Activated CD4-positive, alpha-beta memory T cell treated with anti-CD3 and anti-CD28 coated beads, Interleukin-2, amount 10 ng/mL, durations not matched to agents 7 days and 5 days (primary cell): ENCODE measurements at regions not wholly inside any gene's neighbourhood (a gene's known extent, or its start where the extent isn't known, plus 50 kb on each side); places are given as distances from the start of the nearest gene placed in this dataset.

ENCODE experiments used
- CTCF ChIA-PET: fragments of 350-600 bp; sonication (Branson Sonifier 250); formaldehyde crosslinking; loops from one replicate; lab custom pipeline; 2021; ENCODE audit warnings: antibody characterized with exemption, inconsistent platforms; lab: Charles Lee
- POLR2A ChIA-PET: fragments of 350-600 bp; sonication (Branson Sonifier 250); formaldehyde crosslinking; loops from one replicate; lab custom pipeline; 2021; ENCODE audit warnings: antibody characterized with exemption; lab: Charles Lee
- DNase-seq: peaks from one replicate; pipeline ENCODE4 v3.0.0-alpha.2; 2020
- H3K27ac Mint-ChIP-seq: one replicate; pipeline ENCODE4 v1.8.0; 2021; ENCODE audit warnings: mild to moderate bottlenecking, mixed read lengths
- H3K27me3 Mint-ChIP-seq: one replicate; pipeline ENCODE4 v1.8.0; 2021; ENCODE audit warnings: mixed read lengths
- H3K36me3 Mint-ChIP-seq: one replicate; pipeline ENCODE4 v1.8.0; 2021; ENCODE audit warnings: low read depth, mixed read lengths
- H3K4me1 Mint-ChIP-seq: one replicate; pipeline ENCODE4 v1.8.0; 2021; ENCODE audit warnings: mixed read lengths
- H3K4me3 Mint-ChIP-seq: one replicate; pipeline ENCODE4 v1.8.0; 2021; ENCODE audit warnings: mild to moderate bottlenecking, mixed read lengths
- H3K9me3 Mint-ChIP-seq: one replicate; pipeline ENCODE4 v1.8.0; 2021; ENCODE audit warnings: mixed read lengths

DNA sequence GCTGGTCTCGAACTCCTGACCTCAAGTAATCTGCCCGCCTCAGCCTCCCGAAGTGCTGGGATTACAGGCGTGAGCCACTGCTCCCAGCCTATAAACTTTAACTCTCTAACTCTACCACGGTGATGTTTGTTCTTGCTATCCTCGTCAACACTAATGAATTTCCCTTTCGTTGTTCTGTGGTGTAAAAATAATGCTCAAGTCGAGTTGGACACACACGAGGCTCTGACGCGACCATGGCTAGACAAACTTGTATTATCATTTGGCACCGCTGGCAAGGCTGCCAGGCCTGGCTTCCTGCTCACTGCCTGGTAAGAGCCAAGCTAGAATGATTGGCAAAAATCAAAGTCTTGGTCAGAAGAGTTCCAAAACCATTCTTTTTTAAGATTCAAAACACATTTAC, 167.0 kb upstream of the KLF6 start:
- POLR2A ChIA-PET = interaction anchor here (0.5 to 8.6 kb wide), 3 partner anchors 9 to 169 kb away, joined by 3 to 146 read pairs (median 16); partner anchors contain the start of gene KLF6
- Mint-ChIP-seq H3K4me3 (no peak overlapping the region), H3K27me3 (no peaks in the 10 kb centered on the region), H3K36me3 (peaks cover 16% of the 10 kb centered on the region), H3K4me1 (peaks cover 47% of the 10 kb centered on the region), H3K9me3 (peaks cover 6% of the 10 kb centered on the region), H3K27ac (no peak overlapping the region)
- no peak for DNase-seq
- CTCF ChIA-PET = no interaction called here

DNA sequence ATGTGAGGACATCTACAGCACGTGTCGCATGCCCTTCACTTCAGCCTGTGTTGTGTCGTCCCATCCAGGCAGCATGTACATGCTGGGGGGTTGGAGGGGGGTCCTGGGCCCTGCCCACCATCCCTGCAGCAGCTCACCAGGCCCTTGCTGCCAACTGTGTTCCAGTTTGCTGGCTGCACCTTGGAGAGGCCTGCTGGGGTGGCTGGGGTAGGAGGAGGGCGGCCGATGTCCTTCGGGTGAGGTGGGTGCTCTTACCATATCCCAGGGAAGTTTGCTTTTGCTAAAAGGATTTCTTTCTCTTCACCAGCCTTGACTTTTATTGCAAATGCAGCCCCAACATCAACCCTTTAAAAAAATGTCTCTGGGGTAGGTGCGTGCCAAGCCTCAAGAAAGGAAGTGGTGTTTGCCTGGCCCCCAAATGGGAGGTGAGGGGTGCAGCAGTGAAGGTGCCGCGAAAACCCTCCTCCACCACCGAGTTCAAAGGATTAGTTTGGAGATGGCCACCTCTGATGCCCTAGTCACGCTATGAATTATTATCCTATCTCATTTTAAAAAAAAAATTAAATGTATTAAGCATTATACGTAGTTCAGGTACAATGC, 165.8 kb upstream of the KLF6 start:
- peaks cover 59% of the 10 kb centered on the region for H3K4me1 Mint-ChIP-seq
- peak overlapping the region; percentile 63 for H3K27ac Mint-ChIP-seq
- peaks cover 17% of the 10 kb centered on the region for H3K36me3 Mint-ChIP-seq
- CTCF ChIA-PET = no interaction called here
- H3K27me3 Mint-ChIP-seq = no peaks in the 10 kb centered on the region
- no peak overlapping the region for H3K4me3 Mint-ChIP-seq
- POLR2A ChIA-PET = interaction anchor here (1.5 to 8.6 kb wide), 3 partner anchors 10 to 168 kb away, joined by 5 to 146 read pairs (median 16); partner anchors contain the start of gene KLF6
- H3K9me3 Mint-ChIP-seq = peaks cover 6% of the 10 kb centered on the region
- DNase-seq = peak; percentile 59

DNA sequence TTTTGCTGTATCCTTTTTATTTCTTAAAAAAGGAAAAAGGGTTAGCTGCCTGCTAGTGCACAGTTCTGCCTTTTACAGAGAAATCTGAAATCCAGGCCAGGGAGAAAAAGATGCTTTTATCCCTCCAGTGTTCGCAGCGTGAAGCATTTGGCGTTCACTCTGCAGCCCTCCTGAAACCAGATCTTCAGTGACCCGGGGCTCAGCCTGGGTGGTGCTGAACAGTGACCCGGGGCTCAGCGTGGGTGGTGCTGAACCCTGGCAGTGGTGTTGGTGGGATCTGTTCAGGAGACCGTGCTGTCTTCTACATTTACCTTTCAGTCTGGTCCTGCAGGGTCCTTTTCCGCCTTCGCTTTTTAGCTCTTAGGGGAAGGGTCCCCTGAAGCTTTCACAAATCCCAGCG, 164.7 kb upstream of the KLF6 start:
- no peaks in the 10 kb centered on the region for H3K27me3 Mint-ChIP-seq
- ChIA-PET CTCF (interaction anchor here (1.0 to 1.3 kb wide), 2 partner anchors 11 to 23 kb away, joined by 3 to 4 read pairs; no protein-coding TSS in a partner anchor), POLR2A (interaction anchor here (0.6 to 8.6 kb wide), 12 partner anchors 11 to 185 kb away, joined by 3 to 146 read pairs (median 6); partner anchors contain the start of gene KLF6)
- H3K36me3 Mint-ChIP-seq = peaks cover 22% of the 10 kb centered on the region
- peak overlapping the region; percentile 90 for H3K27ac Mint-ChIP-seq
- no peak for DNase-seq
- peaks cover 68% of the 10 kb centered on the region for H3K4me1 Mint-ChIP-seq
- no peak overlapping the region for H3K4me3 Mint-ChIP-seq
- H3K9me3 Mint-ChIP-seq = peaks cover 6% of the 10 kb centered on the region

DNA sequence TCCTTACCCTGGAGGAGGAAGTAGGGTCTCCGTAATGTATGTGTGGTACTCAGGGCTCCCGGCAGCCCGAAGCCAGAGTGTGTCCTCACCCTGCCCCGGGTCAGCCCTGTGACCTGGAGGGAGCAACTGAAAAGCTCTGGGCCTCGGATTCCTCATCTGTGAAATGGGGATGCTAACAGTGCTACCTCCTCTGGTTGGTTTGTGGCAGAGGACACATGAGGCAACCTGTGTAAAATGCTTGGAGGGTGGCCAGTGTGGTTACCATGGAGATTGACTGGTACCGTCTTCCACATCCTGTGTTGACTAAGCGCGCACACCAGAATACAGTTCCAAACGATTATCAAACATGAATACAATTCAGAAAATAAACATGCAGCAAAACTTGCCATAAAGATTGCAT, 163.8 kb upstream of the KLF6 start:
- Mint-ChIP-seq H3K4me3 (peak overlapping the region; percentile 70), H3K27ac (peak overlapping the region; percentile 90), H3K36me3 (peaks cover 26% of the 10 kb centered on the region), H3K4me1 (peaks cover 73% of the 10 kb centered on the region), H3K27me3 (no peaks in the 10 kb centered on the region), H3K9me3 (peaks cover 4% of the 10 kb centered on the region)
- DNase-seq = peak; percentile 85
- ChIA-PET CTCF (interaction anchor here (1.0 to 1.3 kb wide), 2 partner anchors 12 to 24 kb away, joined by 3 to 4 read pairs; no protein-coding TSS in a partner anchor), POLR2A (interaction anchor here (0.7 to 8.6 kb wide), 12 partner anchors 12 to 184 kb away, joined by 3 to 146 read pairs (median 6); partner anchors contain the start of gene KLF6)

DNA sequence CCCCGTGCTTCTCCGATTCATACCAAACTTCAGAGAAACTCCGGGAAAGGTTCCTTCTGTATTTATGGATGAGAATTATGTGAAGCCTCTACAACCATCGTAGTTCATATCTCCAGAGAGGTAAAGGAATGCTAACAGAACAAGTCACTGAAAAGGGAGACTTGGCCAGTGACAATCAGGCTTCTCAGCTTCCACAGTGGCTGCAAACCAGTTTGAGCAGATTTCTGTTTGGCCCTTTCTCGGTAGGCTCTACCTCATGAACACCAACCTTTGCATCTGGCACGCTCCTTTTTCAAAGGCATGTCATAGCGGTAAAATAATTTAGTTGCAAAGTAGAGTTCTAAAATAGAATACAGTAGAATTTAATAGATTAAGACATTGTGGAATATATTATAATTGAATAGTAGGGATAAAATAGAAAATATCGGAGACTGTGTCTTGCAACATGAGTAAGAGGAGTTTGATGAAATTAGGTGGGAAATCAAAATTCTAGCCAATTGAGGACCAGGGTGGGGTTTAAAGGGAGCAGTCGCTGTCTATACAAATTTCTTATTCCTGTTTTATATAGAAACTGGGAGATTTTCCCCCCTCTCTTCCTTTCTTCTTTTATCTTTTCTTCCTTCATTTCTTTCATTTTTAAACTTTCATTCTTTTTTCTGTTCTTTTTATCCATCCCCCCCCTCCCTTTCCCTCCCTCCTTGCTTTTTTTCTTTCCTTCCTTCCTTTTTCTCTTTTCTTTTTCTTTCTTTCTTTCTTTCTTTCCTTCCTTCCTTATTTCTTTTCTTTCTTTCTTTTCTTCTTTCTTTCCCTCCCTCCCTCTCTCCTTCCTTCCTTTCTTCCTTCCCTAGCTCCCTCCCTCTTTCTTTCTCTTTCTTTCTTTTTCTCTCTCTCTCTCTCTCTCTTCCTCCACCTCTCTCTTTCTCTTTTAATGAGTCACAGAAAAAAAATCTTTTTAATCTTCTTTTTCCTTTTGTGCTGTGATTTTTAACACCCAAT, 161.5 kb upstream of the KLF6 start:
- no peak for DNase-seq
- ChIA-PET CTCF (interaction anchor here (0.8 to 1.3 kb wide), 2 partner anchors 14 to 164 kb away, joined by 3 read pairs; no protein-coding TSS in a partner anchor), POLR2A (interaction anchor here (0.7 to 8.6 kb wide), 17 partner anchors 11 to 206 kb away, joined by 3 to 146 read pairs (median 4); partner anchors contain the start of gene KLF6)
- H3K36me3 Mint-ChIP-seq = peaks cover 18% of the 10 kb centered on the region
- peaks cover 89% of the 10 kb centered on the region for H3K4me1 Mint-ChIP-seq
- H3K27ac Mint-ChIP-seq = peak overlapping the region; percentile 88
- no peaks in the 10 kb centered on the region for H3K27me3 Mint-ChIP-seq
- H3K9me3 Mint-ChIP-seq = no peaks in the 10 kb centered on the region
- peak overlapping the region; percentile 69 for H3K4me3 Mint-ChIP-seq

DNA sequence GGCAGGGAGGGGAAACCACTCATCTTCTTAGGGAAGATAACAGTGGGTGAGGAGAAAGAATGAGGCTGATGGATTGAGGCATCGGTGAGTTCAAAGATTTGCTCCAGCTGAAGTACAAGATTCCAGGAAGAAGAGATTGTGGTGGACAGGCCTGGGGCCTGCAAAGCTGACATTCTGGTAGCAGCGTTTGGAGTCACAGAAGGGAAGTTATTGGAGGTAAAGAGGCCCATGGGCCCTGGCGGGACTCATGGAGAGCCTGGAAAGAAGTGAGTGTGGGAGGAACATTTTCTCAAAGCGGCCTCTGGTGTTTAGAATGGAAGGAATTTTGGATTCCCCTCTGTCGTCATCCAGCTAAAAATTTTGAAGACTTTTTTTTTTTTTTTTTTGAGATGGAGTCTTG, 160.0 kb upstream of the KLF6 start:
- Mint-ChIP-seq H3K27me3 (no peaks in the 10 kb centered on the region), H3K4me1 (peaks cover 79% of the 10 kb centered on the region), H3K9me3 (peaks cover 4% of the 10 kb centered on the region), H3K36me3 (peaks cover 22% of the 10 kb centered on the region), H3K27ac (peak overlapping the region; percentile 77), H3K4me3 (no peak overlapping the region)
- ChIA-PET POLR2A (interaction anchor here (0.6 to 8.6 kb wide), 10 partner anchors 10 to 410 kb away, joined by 3 to 146 read pairs (median 5); partner anchors contain the start of gene KLF6), CTCF (interaction anchor here (1.0 kb wide), 1 partner anchor 162 kb away, joined by 3 read pairs; no protein-coding TSS in a partner anchor)
- no peak for DNase-seq

DNA sequence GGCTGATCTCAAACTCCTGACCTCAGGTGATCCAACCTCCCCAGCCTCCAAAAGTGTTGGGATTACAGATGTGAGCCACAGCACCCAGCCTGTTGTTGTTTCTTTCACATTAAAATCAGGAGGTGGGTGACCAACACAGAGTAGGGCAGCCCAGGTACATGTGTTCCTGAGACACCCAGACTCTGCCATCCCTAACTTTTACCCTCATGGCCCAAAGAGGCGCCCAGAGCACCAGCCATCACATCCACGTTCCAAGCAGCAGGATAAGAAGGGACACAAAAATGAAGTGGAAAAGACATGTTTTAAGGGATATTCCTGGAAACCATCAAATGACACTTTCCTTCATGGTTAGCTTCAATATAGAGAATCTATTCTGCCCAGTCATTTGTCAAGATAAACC, 159.6 kb upstream of the KLF6 start:
- Mint-ChIP-seq H3K9me3 (peaks cover 4% of the 10 kb centered on the region), H3K27me3 (no peaks in the 10 kb centered on the region), H3K27ac (peak overlapping the region; percentile 77), H3K36me3 (peaks cover 22% of the 10 kb centered on the region), H3K4me3 (no peak overlapping the region), H3K4me1 (peaks cover 74% of the 10 kb centered on the region)
- ChIA-PET POLR2A (interaction anchor here (0.8 to 8.6 kb wide), 8 partner anchors 9 to 162 kb away, joined by 3 to 146 read pairs (median 4); partner anchors contain the start of gene KLF6), CTCF (interaction anchor here (0.6 to 1.0 kb wide), 2 partner anchors 147 to 162 kb away, joined by 3 read pairs; no protein-coding TSS in a partner anchor)
- DNase-seq = no peak

DNA sequence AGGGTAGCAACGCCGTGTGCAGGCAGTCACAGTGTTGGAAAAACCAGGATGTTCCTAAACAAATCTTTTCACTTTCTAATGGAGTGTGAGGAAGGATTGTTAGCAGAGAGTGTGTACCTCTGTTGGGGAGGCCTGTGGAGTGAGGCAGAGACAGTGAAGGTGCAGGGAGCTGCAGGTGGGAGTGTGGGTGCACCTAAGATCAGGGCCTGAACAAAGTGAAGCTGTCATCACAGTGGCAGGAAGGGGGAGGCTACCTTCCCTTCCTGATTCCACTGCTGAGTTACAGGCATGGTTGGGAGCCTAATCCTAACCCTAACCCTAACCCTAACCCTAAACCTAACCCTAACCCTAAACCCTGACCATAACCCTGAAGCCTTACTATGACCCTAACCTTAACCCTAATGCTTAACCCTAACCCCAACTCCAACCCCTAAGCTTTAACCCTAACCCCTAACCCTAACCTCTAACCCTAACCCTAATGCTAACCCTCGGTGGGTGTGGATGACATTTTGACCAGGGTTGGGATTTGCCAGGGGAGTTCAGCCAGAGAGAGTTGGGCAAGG, 158.8 kb upstream of the KLF6 start:
- Mint-ChIP-seq H3K9me3 (peaks cover 4% of the 10 kb centered on the region), H3K4me1 (peaks cover 66% of the 10 kb centered on the region), H3K36me3 (peaks cover 21% of the 10 kb centered on the region), H3K4me3 (peak overlapping the region; percentile 58), H3K27me3 (no peaks in the 10 kb centered on the region), H3K27ac (peak overlapping the region; percentile 80)
- CTCF ChIA-PET = interaction anchor here (0.6 kb wide), 1 partner anchor 146 kb away, joined by 3 read pairs; no protein-coding TSS in a partner anchor
- POLR2A ChIA-PET = interaction anchor here (0.6 to 8.6 kb wide), 8 partner anchors 8 to 161 kb away, joined by 3 to 146 read pairs (median 5); partner anchors contain the start of gene KLF6
- DNase-seq = no peak

DNA sequence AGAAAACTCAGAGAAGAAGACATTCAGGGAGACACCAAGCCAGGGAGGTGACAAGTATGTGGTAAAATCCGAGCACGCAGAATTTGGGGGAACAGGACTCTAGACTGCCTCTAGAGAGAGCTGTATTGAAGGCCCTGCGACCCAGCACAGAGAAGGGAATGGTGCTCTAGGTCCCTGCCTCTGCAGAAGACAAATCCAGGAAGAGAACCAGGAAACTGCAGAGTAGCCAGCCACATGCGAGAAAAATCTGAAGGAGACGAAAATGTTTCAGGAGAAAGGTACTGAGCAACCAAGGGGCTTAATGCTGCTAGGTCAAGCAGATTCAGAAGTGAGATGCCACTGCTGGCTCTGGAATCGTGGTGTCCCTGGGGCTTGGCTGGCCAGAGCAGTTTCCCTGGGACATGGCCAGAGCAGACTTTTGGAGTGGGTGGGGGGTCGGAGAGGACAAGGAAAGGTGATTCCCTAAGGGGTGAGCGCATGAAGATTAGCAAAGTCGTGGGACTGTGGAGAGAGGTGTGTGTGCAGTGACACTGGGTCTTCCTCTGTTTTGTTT, 158.0 kb upstream of the KLF6 start:
- Mint-ChIP-seq H3K4me3 (peak overlapping the region; percentile 58), H3K9me3 (peaks cover 4% of the 10 kb centered on the region), H3K27ac (peak overlapping the region; percentile 80), H3K27me3 (no peaks in the 10 kb centered on the region), H3K4me1 (peaks cover 58% of the 10 kb centered on the region), H3K36me3 (peaks cover 20% of the 10 kb centered on the region)
- CTCF ChIA-PET = no interaction called here
- POLR2A ChIA-PET = interaction anchor here (1.2 to 6.5 kb wide), 7 partner anchors 10 to 160 kb away, joined by 3 to 45 read pairs (median 6); partner anchors contain the start of gene KLF6
- DNase-seq = no peak

DNA sequence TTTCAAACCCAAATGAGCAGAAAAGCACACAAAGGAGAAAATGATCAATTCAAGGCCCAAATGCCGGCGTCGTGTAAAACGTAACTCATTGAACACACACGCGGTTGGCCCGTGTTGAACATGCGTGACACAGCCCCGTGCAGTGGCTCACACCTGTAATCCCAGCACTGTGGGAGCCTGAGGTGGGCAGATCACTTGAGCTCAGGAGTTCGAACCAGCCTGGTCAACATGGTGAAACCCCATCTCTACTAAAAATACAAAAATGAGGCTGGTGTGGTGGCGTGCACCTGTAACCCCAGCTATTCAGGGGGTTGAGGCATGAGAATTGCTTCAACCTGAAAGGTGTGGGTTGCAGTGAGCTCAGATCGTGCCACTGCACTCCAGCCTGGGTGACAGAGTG, 156.7 kb upstream of the KLF6 start:
- peaks cover 32% of the 10 kb centered on the region for H3K36me3 Mint-ChIP-seq
- no peak for DNase-seq
- ChIA-PET POLR2A (interaction anchor here (1.1 to 2.0 kb wide), 3 partner anchors 133 to 159 kb away, joined by 3 to 10 read pairs (median 4); partner anchors contain the start of gene KLF6), CTCF (no interaction called here)
- H3K4me1 Mint-ChIP-seq = peaks cover 50% of the 10 kb centered on the region
- H3K27me3 Mint-ChIP-seq = no peaks in the 10 kb centered on the region
- H3K9me3 Mint-ChIP-seq = peaks cover 12% of the 10 kb centered on the region
- no peak overlapping the region for H3K4me3 Mint-ChIP-seq
- peak overlapping the region; percentile 80 for H3K27ac Mint-ChIP-seq

DNA sequence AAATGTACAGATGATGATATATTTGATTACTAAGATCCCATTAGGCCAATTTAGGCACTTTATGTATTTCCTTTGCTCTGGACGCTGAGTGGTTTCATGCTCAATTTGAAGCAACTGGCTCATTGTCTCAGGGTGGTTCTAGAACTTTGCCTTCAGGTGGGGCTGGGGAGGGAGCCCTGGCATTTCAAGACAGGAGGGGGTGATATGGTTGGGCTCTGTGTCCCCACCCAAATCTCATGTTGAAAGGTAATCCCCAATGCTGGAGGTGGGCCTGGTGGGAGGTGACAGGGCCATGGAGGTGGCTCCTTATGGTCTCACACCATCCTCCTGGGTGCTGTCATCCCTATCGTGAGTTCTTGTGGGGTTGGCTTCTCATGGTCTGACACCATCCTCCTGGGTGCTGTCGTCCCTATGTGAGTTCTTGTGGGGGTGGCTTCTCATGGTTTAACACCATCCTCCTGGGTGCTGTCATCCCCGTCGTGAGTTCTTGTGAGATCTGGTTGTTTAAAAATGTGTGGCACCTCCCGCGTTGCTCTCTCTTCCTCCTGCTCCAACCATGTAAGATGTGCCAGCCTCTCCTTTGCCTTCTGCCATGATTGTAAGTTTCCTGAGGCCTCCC, 151.5 kb upstream of the KLF6 start:
- no peak overlapping the region for H3K4me3 Mint-ChIP-seq
- peaks cover 16% of the 10 kb centered on the region for H3K9me3 Mint-ChIP-seq
- H3K4me1 Mint-ChIP-seq = peaks cover 54% of the 10 kb centered on the region
- POLR2A ChIA-PET = interaction anchor here (1.0 to 7.4 kb wide), 4 partner anchors 12 to 153 kb away, joined by 4 to 74 read pairs (median 10); partner anchors contain the start of gene KLF6
- H3K27me3 Mint-ChIP-seq = no peaks in the 10 kb centered on the region
- CTCF ChIA-PET = no interaction called here
- H3K27ac Mint-ChIP-seq = no peak overlapping the region
- no peak for DNase-seq
- H3K36me3 Mint-ChIP-seq = peaks cover 36% of the 10 kb centered on the region
